SJSA1 (cell line): ENCODE measurements at regions not wholly inside any gene's neighbourhood (a gene's known extent, or its start where the extent isn't known, plus 50 kb on each side); places are given as distances from the start of the nearest gene placed in this dataset.

Experiments used
- DNase-seq, 2 experiments: peaks; one replicate each; pipeline ENCODE4 v3.0.0-alpha.2; 2015 to 2020; ENCODE audit warnings: low spot score in 2 of 2, low read depth in 1 of 2
- H3K27ac ChIP-seq: fragments of 250-450 bp; sonication (Bioruptor Pico); 2 replicates; pipeline ENCODE4 v1.5.1; 2020; ENCODE audit warnings: mild to moderate bottlenecking, moderate library complexity
- H3K27me3 ChIP-seq: fragments of 250-450 bp; sonication (Bioruptor Pico); replicated peaks from 2 replicates; pipeline ENCODE4 v1.5.1; 2020; ENCODE audit warnings: mild to moderate bottlenecking, moderate library complexity
- H3K36me3 ChIP-seq: fragments of 250-450 bp; sonication (Bioruptor Pico); 2 replicates; pipeline ENCODE4 v1.5.1; 2020; ENCODE audit warnings: mild to moderate bottlenecking
- H3K4me1 ChIP-seq: fragments of 250-450 bp; sonication (Bioruptor Pico); replicated peaks from 2 replicates; pipeline ENCODE4 v1.6.1; 2021; ENCODE audit warnings: mild to moderate bottlenecking
- H3K4me3 ChIP-seq: fragments of 250-450 bp; sonication (Bioruptor Pico); 2 replicates; pipeline ENCODE4 v1.5.1; 2020; ENCODE audit warnings: mild to moderate bottlenecking
- H3K9me3 ChIP-seq: fragments of 250-450 bp; sonication (Bioruptor Pico); replicated peaks from 2 replicates; pipeline ENCODE4 v1.5.1; 2020; ENCODE audit warnings: mild to moderate bottlenecking

GRCh38 chr6:3631877-3632276 is 119.6 kb downstream of the PXDC1 start:
- Histone ChIP-seq H3K36me3 (no peaks in the 10 kb centered on the region), H3K9me3 (no peaks in the 10 kb centered on the region), H3K4me1 (peaks cover 6% of the 10 kb centered on the region; the same call in 1 of the 2 replicates), H3K27me3 (no peaks in the 10 kb centered on the region), H3K27ac (no peak overlapping the region), H3K4me3 (no peak overlapping the region)
- no peak for DNase-seq

GRCh38 chr6:3631186-3631585 is 120.3 kb downstream of the PXDC1 start:
- H3K4me3 ChIP-seq, result no peak overlapping the region
- H3K27ac ChIP-seq, result no peak overlapping the region
- H3K27me3 ChIP-seq, result no peaks in the 10 kb centered on the region
- no peaks in the 10 kb centered on the region for H3K36me3 ChIP-seq
- no peaks in the 10 kb centered on the region for H3K9me3 ChIP-seq
- no peak for DNase-seq
- peaks cover 6% of the 10 kb centered on the region; the same call in 1 of the 2 replicates for H3K4me1 ChIP-seq

GRCh38 chr6:3630258-3630835 is 121.2 kb downstream of the PXDC1 start:
- Histone ChIP-seq H3K36me3 (no peaks in the 10 kb centered on the region), H3K27me3 (no peaks in the 10 kb centered on the region), H3K27ac (no peak overlapping the region), H3K4me1 (peaks cover 6% of the 10 kb centered on the region; the same call in 1 of the 2 replicates), H3K9me3 (no peaks in the 10 kb centered on the region), H3K4me3 (no peak overlapping the region)
- DNase-seq, result no peak

GRCh38 chr6:3627956-3628835 is 123.3 kb downstream of the PXDC1 start:
- Histone ChIP-seq H3K9me3 (no peaks in the 10 kb centered on the region), H3K27me3 (no peaks in the 10 kb centered on the region), H3K27ac (no peak overlapping the region), H3K4me3 (no peak overlapping the region), H3K4me1 (peaks cover 6% of the 10 kb centered on the region; the same call in 1 of the 2 replicates), H3K36me3 (no peaks in the 10 kb centered on the region)
- DNase-seq, result no peak

- no peak overlapping the region for H3K4me3 ChIP-seq
- DNase-seq, result no peak
- no peaks in the 10 kb centered on the region for H3K9me3 ChIP-seq
- H3K27ac ChIP-seq, result no peak overlapping the region
- no peaks in the 10 kb centered on the region for H3K36me3 ChIP-seq
- peaks cover 4% of the 10 kb centered on the region; the same call in 1 of the 2 replicates for H3K4me1 ChIP-seq
- H3K27me3 ChIP-seq, result no peaks in the 10 kb centered on the region
Measured at GRCh38 chr6:3627501-3627900, 124.0 kb downstream of the PXDC1 start.

- Histone ChIP-seq H3K4me3 (no peak overlapping the region), H3K9me3 (no peaks in the 10 kb centered on the region), H3K27ac (no peak overlapping the region), H3K36me3 (no peaks in the 10 kb centered on the region), H3K27me3 (no peaks in the 10 kb centered on the region), H3K4me1 (peaks cover 4% of the 10 kb centered on the region; the same call in 1 of the 2 replicates)
- DNase-seq, result no peak
Measured at GRCh38 chr6:3625980-3626563, 125.4 kb downstream of the PXDC1 start.

- Histone ChIP-seq H3K36me3 (no peaks in the 10 kb centered on the region), H3K9me3 (no peaks in the 10 kb centered on the region), H3K4me1 (peaks cover 4% of the 10 kb centered on the region; the same call in 1 of the 2 replicates), H3K27ac (no peak overlapping the region), H3K27me3 (no peaks in the 10 kb centered on the region), H3K4me3 (no peak overlapping the region)
- DNase-seq, result no peak
Measured at GRCh38 chr6:3625149-3625979, 126.1 kb downstream of the PXDC1 start.

GRCh38 chr6:3624250-3625136 is 127.0 kb downstream of the PXDC1 start:
- peaks cover 4% of the 10 kb centered on the region; the same call in 1 of the 2 replicates for H3K4me1 ChIP-seq
- H3K36me3 ChIP-seq, result no peaks in the 10 kb centered on the region
- H3K9me3 ChIP-seq, result no peaks in the 10 kb centered on the region
- no peak for DNase-seq
- no peak overlapping the region for H3K27ac ChIP-seq
- H3K27me3 ChIP-seq, result no peaks in the 10 kb centered on the region
- H3K4me3 ChIP-seq, result no peak overlapping the region

- no peak overlapping the region for H3K27ac ChIP-seq
- H3K27me3 ChIP-seq, result no peaks in the 10 kb centered on the region
- H3K4me3 ChIP-seq, result no peak overlapping the region
- no peaks in the 10 kb centered on the region for H3K9me3 ChIP-seq
- no peaks in the 10 kb centered on the region for H3K36me3 ChIP-seq
- H3K4me1 ChIP-seq, result peaks cover 4% of the 10 kb centered on the region; the same call in 1 of the 2 replicates
- no peak for DNase-seq
Measured at GRCh38 chr6:3623451-3624249, 127.9 kb downstream of the PXDC1 start.

- Histone ChIP-seq H3K9me3 (no peaks in the 10 kb centered on the region), H3K36me3 (no peaks in the 10 kb centered on the region), H3K4me3 (no peak overlapping the region), H3K27me3 (no peaks in the 10 kb centered on the region), H3K27ac (no peak overlapping the region), H3K4me1 (no peaks in the 10 kb centered on the region)
- DNase-seq, result no peak
Measured at GRCh38 chr6:3621411-3621810, 130.1 kb downstream of the PXDC1 start.

GRCh38 chr6:3620937-3621336 is 130.6 kb downstream of the PXDC1 start:
- H3K9me3 ChIP-seq, result no peaks in the 10 kb centered on the region
- H3K27ac ChIP-seq, result no peak overlapping the region
- H3K36me3 ChIP-seq, result no peaks in the 10 kb centered on the region
- no peak overlapping the region for H3K4me3 ChIP-seq
- no peaks in the 10 kb centered on the region for H3K4me1 ChIP-seq
- H3K27me3 ChIP-seq, result no peaks in the 10 kb centered on the region
- no peak for DNase-seq

- DNase-seq, result no peak
- Histone ChIP-seq H3K4me1 (no peaks in the 10 kb centered on the region), H3K27me3 (no peaks in the 10 kb centered on the region), H3K4me3 (no peak overlapping the region), H3K27ac (no peak overlapping the region), H3K36me3 (no peaks in the 10 kb centered on the region), H3K9me3 (no peaks in the 10 kb centered on the region)
Measured at GRCh38 chr6:3620389-3620788, 131.1 kb downstream of the PXDC1 start.
